Jurkat, Clone E6-1 (cell line): ENCODE measurements at regions not wholly inside any gene's neighbourhood (a gene's known extent, or its start where the extent isn't known, plus 50 kb on each side); places are given as distances from the start of the nearest gene placed in this dataset.

Experiments
- DNase-seq: peaks from one replicate; pipeline ENCODE4 v3.0.0-alpha.2; 2011; ENCODE audit warnings: low read depth, low spot score
- H3K4me3 ChIP-seq: 2 replicates; pipeline ENCODE4 v1.5.1; 2011; ENCODE audit warnings: mild to moderate bottlenecking, low read length, control low read depth, moderate library complexity

GRCh38 chr20:36102809-36103596 is 51.5 kb upstream of the EPB41L1 start:
- no peak for DNase-seq
- no peak overlapping the region for H3K4me3 ChIP-seq

- DNase-seq, result no peak
- no peak overlapping the region for H3K4me3 ChIP-seq
Measured at GRCh38 chr20:36104244-36104643, 50.3 kb upstream of the EPB41L1 start.
